Muscle of back (tissue), 3 donors: ENCODE measurements at regions not wholly inside any gene's neighbourhood (a gene's known extent, or its start where the extent isn't known, plus 50 kb on each side); places are given as distances from the start of the nearest gene placed in this dataset.
"Not testable (repeated sequence)": the region's sequence is repeated elsewhere in the genome, so short reads cannot be mapped to it uniquely, and the experiment has no call there.

Experiments
- DNase-seq, 3 donors: peaks; one replicate each; pipeline versions ENCODE4 v3.0.0 to v3.0.0-alpha.2; 2013

DNA sequence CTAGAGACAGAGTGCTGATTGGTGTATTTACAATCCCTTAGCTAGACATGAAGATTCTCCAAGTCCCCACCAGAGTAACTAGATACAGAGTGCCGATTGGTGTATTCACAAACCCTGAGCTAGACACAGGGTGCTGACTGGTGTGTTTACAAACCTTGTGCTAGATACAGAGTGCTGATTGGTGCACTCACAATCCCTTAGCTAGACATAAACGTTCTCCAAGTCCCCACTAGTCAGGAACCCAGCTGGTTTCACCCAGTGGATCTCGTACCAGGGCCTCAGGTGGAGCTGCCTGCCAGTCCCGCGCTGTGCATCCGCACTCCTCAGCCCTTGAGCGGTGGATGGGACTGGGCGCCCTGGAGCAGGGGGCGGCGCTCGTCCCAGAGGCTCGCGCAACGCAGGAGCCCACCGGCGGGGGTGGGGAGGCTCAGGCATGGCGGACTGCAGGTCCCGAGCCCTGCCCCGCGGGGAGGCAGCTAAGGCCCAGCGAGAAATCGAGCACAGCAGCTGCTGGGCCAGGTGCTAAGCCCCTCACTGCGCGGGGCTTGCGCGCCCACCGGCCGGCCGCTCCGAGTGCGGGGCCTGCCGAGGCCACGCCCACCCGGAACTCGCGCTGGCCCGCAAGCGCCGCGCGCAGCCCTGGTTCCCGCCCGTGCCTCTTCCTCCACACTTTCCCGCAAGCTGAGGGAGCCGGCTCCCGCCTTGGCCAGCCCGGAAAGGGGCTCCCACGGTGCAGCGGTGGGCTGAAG lies 204.0 kb upstream of the SLITRK1 start:
- not testable (repeated sequence) for DNase-seq

DNA sequence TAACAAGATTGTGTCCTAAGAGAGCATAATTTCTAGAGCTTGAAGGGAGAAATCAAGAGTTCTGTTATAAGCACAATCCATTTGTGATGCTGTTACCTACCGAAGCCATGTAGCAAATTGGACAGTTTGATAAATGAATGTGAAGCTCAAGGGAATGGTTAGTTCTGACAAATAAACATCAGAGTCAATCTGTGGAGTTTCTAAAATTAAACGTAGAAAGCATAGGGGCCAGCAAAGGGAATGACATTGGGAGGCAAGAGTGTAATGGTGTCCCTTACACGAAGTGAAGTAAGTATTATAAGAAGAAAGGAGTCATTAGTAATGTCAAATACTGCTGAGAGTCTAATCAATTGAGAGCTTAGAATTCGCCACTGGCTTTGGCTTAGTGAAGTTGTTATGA lies 200.2 kb upstream of the SLITRK1 start:
- no peak for DNase-seq

DNA sequence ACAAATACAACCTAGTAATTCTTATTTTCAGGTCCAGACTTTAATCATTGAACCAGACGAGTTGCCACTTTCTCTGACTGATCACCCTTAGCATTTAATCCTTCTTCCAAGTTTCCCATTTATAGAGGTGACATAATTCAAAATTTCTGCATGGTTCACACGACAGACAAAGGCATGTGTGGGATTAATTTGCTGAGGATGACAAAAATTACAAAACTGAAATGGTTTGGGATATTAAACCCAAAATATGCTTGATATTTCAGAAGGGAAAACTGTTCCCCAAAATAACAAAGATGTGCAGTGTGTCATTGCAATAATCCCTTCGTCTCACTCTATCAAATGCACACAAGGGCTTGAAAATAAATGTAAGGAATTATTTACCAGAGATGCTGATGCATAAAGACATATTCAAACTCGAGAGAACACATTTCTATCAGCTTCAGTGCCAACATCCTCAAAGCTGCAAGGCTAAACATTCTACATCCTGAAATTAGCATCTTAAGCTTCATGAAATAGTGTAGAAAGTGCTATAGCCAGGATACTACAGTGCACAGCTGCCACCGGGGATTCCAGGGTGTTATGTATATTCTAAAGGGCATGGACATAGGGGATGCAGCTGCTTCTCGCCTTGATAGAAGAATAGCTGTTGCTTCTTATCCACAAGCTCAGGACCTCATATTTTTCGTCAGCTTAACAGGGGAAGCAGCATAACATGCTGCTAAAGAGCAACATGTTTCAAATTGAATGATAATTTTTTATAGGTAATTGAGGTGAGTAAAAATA lies 198.7 kb upstream of the SLITRK1 start:
- DNase-seq: peak in 1 of 3 donors; percentile 1

DNA sequence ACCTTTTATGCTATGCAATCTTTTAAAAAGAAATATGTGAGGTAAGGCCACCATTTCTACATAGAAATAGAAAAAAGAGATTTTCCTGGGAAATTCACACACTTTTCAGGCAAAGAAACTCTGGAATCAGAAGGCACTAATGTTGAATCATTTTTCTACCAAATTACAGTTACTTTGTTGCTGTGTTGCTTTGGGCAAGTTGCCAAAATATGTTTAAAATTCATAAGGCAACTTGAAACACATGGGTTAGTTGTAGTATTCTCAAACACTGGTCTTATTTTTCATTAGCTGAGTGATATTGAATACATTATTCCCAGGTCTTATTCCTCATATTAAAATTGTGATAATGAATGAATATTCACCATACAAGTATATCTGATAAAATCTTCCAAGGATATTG lies 195.0 kb upstream of the SLITRK1 start:
- peak in 1 of 3 donors; percentile 3 for DNase-seq

DNA sequence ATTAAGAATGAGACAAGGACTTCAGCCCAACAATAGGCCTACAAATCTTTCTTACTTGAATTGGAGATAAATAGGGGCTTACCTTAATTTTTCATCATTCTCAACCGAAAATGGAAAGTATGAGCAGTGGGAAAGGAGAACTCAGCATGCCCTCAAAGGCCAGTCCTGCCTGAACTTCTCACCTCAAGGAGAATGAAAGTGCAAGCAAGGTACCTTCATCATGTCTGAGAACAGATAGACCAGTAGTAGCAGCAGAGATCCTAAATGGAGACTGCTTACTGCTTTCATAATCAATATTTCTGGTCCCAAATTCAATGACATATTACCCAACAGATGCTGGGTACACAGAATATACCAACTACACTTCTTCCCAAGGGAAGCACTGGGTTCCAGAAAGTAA lies 194.0 kb upstream of the SLITRK1 start:
- DNase-seq: no peak

DNA sequence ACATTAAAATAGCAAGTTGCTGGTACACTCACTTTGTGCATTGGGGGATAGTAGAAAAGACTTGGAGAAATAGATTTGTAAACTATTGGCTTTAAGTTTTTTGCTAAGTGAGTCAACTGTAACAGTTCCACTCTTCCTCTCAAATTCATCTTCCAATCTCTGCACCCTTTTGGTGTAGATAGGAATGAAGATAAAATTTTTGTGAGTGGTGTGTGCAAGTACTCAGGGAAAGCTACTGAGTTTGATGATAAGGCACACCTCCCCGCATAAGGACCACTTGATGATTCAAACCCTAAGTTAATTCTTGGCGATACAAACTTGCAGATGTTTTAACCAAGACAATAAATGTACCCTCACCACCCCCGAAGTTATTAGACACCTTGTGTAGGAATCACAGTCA lies 168.3 kb upstream of the SLITRK1 start:
- peak in 1 of 3 donors; percentile 18 for DNase-seq

DNA sequence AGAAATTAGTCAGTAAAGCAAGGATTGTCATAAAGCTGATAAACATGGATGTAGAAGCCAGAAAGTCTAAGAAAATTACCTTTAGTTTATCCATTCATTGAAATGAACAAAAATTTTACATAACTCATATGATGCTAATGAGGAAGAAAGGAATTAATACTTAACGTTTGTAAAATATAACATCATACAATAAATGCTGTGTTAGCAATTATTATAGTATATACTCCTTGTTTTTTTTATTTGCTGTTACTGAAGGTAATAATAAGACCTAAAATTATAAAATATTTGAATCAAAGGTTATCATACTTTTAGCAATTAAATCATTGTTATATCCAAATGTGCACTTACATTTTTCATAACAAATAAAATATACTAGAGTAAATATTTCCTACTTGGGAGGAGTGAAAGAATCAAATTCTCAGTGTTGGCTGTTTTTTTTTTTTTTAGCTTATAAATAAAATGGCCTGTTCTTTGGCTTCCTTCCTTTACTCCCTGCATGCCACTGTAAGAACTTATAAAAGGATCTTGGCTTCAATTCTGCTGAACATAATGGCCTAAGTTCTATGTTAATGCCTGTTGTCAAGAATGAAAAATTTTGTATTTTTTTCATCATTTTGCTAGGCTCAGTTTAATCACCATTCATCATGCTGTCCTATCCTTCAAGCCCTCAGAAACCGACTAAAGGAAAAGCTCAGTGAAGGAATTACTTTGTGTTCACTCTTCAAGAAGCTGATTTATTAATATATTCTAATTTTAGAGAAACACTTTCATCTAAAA lies 167.4 kb upstream of the SLITRK1 start:
- no peak for DNase-seq

DNA sequence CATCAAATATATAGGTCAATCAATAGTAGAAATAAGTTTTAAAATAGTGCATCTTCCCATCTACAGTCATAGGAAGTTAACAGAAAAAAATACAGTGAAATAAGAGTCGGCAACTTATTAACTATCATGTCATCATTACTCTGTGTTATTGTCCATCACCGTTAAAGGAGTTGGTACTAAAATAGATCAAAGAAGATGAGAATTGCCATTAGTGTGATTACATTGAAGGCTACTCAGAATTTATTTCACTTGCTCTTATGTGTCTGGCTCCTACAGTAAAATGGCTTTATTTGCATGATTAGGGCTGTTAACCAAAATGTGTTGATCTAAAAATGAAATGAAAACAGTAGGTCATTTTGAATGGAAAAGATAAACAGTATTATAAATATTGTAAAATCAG lies 162.5 kb upstream of the SLITRK1 start:
- DNase-seq: no peak

DNA sequence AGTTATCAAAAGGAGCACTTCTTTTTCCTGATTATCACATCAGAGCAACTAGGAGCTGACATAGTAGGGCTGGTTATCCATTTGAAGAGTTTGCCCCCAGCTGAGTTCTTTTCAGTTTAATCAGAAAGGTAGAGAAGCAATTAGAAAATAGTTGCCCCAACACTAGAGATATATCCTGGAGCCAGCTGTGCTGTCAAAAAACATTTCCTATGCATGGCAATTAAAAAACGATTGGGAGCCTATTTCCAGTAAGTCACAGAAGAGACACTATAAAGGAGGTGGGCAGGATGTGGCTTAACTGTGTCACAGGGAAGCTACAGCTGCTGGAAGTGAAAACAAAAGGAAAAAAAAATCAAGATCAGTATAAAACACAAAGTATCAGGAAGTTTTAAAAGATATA lies 155.7 kb upstream of the SLITRK1 start:
- DNase-seq: peak in 2 of 3 donors; percentile 2 to 5

DNA sequence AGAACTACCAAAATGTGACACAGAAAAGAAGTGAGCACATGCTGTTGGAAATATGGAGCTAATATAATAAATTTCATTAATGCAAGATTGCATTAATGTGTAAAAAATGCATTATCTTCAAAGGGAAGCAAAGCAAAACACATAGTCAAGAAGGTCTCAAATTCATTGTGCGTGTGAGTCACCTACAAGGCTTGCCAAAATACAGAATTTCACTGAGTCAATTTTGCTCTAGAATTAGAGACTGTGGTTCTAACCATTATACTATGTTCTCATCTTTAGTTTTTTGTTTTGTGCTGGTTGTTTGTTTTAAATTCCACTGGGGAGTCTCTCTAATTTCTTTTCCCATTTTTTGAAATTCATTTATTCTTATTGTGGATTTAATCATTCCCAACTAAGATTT lies 149.8 kb upstream of the SLITRK1 start:
- DNase-seq: no peak

DNA sequence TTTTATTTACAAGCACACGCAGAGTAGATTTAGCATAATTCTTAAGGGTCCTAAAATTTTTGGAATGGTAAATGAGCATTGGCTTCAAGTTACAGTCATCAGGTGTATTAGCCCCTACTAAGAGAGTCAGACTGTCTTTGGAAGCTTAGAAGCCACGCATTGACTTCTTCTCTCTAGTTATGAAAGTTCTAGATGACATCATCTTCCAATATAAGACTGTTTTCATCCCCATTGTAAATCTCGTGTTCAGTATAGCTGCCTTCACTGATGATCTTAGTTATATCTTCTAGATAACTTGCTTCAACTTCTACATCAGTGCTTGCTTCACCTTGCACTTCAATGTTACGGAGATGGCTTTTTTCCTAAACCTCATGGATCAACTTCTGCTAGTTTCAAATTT lies 148.8 kb upstream of the SLITRK1 start:
- no peak for DNase-seq

DNA sequence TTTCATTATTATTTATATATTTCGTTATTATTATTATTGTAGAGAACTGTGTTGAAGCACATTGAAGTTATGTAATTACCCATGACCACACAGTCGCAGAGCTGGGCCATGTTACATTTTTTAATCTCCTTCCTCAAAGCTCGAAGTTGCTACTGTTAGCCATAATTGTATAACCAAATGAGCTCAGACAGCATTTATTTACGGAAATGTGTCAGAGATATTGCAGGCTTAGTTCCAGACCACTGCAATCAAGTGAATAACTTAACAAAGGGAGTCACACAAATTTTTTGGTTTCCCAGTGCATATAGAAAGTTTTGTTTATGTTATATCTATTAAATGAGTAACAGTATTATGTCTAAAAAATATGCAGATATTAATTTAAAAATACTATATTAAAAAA lies 147.1 kb upstream of the SLITRK1 start:
- no peak for DNase-seq

DNA sequence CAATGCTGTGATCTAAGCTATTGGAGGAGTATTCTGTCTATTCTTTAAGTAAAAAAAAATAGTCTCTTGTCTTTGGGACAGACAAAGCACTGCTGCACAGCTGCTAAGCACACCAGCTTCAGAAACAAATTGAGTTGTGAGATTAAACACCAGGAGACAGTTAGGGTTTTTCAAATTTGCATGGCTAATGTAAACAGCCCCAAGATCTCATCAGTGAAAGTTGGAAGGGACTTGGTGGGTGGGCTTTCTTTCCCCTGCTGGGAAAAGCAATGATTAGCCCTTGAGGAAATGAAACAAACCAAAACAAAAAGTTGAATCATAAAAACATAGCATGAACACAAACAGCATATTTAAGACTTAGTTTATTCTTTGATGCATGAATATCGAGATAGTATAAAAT lies 143.6 kb upstream of the SLITRK1 start:
- DNase-seq: peak in 2 of 3 donors; percentile 1 to 8

DNA sequence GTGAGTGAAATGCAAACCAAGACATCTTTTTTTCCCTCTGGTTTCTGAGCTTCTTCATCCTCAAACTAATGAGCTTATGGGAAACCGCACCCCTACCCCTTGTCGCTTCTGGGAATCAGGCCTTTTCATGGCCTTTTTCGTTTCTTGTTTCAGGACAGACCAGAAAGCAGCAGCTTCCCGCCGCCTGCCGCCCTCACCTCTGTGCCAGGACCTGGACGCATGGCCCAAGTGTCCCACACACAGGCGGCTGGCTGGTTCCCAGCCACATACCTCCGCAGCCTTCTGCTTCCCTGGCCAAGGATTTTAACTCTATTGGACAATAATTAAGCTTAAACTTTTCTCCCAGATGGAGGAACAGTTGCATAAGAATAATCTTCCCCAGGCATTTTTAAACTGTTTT lies 114.1 kb upstream of the SLITRK1 start:
- DNase-seq: no peak

DNA sequence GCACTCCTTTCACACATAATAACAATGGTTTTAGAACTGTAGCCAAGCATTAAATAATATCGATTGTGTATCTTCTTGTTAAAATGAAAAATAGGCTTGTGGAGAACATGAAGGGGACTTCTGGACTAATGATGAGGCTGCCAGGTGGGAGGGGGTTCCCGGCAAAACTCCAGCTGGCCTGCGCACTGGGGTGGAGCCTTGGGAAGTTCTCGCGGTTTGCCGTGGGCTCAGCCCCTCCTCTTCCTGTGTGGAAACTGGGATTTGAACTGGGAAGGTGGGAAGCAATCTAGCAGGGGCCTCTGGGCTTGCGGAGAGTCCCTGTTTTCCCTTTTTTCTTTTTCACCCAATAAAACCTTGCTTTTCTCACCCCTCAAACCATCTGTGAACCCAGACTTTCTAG lies 113.7 kb upstream of the SLITRK1 start:
- no peak for DNase-seq

DNA sequence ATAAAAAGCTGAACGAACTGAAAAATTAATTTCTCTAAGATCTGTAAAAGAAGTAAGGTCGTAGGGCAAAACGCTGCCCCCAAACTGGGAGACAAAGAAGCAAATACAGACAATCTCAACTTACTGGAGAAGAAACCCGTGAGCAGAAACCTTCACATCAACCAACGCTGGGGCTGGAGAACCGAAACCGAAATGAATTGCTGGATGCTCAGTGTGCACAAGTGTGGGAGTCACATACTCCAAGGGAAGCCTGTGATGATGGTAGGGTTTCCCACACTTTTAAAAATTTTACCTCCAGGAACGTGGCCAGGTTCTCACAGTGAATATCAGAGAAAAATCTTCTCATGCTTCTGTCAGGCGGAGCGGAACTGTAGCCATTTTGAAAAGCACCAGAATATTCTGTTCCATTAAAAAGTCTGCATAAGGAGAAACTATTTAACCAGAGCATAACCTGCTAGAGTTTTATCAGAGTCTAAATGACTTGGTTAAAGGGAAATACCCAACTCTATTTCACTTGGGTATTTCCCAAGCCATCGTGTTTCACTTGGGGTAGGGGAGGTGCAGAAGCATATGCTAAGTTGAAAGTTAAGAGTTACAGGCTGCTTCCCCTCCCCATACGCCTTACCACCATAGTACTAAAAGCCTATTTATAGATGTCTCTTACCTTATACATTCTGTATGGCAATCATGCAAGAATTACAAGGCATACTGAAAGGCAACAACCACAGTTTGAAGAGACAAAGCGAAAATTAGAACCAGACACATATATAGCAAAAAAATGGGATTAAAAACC lies 110.5 kb upstream of the SLITRK1 start:
- DNase-seq: no peak

DNA sequence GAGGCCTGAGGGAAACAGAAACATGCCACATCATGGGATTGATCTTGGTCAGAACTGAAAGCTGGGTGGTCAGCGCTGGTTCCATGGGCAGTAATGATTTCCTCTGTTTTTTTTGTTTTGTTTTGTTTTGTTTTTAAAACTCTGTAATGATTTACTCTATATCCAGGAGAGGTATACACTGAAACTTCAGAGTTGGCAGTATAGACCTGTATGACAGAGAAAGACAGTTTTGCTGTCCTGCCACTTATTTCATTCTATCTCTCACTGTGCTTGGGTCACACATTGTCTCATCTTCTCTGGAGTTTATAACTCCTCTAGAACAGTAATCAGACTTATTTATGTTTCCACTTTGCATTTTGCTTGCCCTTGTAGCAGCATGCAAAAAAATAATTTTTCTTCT lies 105.1 kb upstream of the SLITRK1 start:
- DNase-seq: no peak

DNA sequence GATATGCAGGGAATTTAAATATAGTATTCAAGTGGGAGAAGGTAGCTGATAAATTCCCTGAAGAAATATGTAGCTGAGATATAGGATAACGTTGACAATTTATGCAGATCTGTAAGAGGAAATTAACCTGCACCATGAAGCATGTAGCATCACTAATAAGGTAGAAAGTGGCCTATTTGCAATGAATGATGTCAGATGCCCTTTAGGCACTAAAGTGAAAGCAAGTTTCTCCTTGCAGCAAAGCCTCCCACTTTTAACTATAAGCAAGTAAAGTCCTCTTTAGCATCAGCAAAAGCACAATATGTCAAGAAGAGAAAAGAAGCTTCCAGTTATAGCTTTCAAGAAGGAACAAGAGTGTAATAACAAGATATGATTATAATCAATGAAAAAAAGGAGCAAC lies 102.5 kb upstream of the SLITRK1 start:
- DNase-seq: no peak

DNA sequence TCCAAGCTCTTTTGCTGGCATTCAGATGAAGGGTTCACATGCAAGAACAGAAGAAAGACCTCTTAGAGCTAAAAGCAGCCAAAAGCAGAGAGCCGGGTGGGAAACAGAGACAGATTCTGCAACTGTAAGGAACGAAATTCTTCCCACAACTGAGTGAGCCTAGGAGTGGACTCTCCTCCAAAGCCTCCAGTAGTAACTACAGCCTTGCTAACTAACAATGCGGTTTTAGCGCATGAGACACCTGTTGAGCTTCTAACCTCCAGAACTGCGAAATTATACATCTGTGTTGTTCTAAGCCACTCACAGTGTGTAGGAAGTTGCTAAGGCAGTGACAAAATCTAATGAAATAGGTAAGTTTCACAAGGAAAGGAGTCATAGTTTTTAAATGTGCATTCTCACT lies 98.1 kb upstream of the SLITRK1 start:
- DNase-seq: no peak

DNA sequence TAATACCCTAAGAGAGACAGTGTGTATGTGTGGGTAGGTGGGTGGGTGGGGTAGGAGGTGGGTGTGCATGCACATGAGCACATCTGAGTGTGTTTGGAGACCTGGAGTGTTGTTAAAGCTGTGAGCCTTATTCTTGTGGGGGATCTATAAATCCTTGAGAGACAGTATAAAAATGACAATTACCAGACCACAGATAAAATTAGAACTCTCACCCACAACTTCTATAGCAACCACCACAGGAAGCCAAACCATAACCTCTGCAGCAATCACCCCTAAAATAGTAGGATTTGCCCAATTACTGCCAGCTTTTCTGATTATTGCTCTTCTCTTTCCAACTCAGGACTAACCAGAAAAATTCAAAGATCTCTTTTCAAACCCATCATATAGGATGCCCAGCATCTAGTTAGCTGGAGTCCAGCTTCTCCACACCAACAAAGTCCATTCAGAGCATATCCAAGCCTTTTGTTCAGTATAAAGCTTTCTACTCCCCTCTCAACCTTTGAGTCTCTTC lies 93.4 kb upstream of the SLITRK1 start:
- no peak for DNase-seq

DNA sequence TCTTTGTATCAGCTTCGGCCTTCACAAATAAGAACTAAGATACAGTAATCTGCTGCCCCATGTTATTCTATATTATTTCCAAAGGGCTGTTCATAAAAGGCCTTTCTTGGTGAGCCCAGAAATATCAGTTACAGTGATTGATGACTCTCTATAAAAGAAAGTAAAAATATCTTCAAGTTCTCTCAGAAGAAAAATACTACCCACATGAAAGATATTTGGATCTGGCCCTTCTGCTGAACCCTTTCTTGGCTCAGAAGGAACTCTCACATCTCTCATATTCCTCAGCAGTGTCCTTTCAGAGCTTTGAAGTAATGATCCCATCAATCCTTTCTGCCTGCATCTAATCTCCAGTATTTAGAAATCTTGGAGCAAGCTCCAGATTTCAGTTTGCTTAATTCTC lies 76.3 kb upstream of the SLITRK1 start:
- no peak for DNase-seq

DNA sequence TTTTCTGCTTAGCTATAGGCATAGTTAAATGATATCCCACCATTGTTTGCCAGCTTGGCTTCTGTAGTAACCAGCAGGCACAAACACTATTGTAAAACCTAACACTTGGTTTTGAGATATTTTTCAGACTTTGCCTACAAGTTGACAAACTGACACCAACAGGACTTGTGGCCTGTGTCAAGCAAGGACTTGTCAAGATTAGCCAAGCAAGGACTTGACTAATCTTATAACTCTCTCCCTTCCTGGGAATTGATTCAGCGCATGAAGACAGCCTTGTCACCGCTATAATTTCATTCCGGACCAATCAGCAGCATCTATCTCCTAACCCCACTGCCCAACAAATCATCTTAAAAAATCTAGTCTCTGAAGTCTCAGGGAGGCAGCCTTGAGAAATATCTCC lies 72.7 kb upstream of the SLITRK1 start:
- DNase-seq: no peak
